Muscle of leg (tissue), 3 donors: ENCODE measurements at regions not wholly inside any gene's neighbourhood (a gene's known extent, or its start where the extent isn't known, plus 50 kb on each side); places are given as distances from the start of the nearest gene placed in this dataset.
"Not testable (repeated sequence)": the region's sequence is repeated elsewhere in the genome, so short reads cannot be mapped to it uniquely, and the experiment has no call there.

Experiments
- DNase-seq: peaks from one replicate; pipeline ENCODE4 v3.0.0; 2013
- H3K27ac ChIP-seq: one replicate; pipeline ENCODE4 v1.5.1; 2013; ENCODE audit warnings: mild to moderate bottlenecking, low read length, control low read depth
- H3K27me3 ChIP-seq: one replicate; pipeline ENCODE4 v1.6.1; 2013; ENCODE audit warnings: low read length; ENCODE audit not compliant: control insufficient read depth, insufficient read depth
- H3K36me3 ChIP-seq: one replicate; pipeline ENCODE4 v1.6.1; 2013; ENCODE audit warnings: low read length; ENCODE audit not compliant: control insufficient read depth, insufficient read depth
- H3K4me1 ChIP-seq: one replicate; pipeline ENCODE4 v1.6.1; 2013; ENCODE audit warnings: low read length; ENCODE audit not compliant: control insufficient read depth, insufficient read depth
- H3K4me3 ChIP-seq: one replicate; pipeline ENCODE4 v1.5.1; 2013; ENCODE audit warnings: low read length, control low read depth
- H3K9me3 ChIP-seq: replicated peaks from 2 replicates; pipeline ENCODE4 v1.6.1; 2013; ENCODE audit warnings: low read depth, low read length; ENCODE audit not compliant: control insufficient read depth
- WGBS: methylation state at CpG from one replicate; pipeline ENCODE4 v1.1.5; 2013; ENCODE audit warnings: missing lambda C conversion rate; ENCODE audit not compliant: insufficient coverage; 5-methylcytosine and 5-hydroxymethylcytosine counted together

GRCh38 chr15:99485992-99486370 is 79.8 kb upstream of the MEF2A start:
- peak overlapping the region; percentile 81 for H3K27ac ChIP-seq
- 20% methylated on average over 9 of the region's 9 CpGs for WGBS
- no peak for DNase-seq
- no peaks in the 10 kb centered on the region for H3K36me3 ChIP-seq
- peaks cover 24% of the 10 kb centered on the region for H3K4me1 ChIP-seq
- peak overlapping the region; percentile 32 for H3K4me3 ChIP-seq
- H3K27me3 ChIP-seq: no peaks in the 10 kb centered on the region
- no peaks in the 10 kb centered on the region for H3K9me3 ChIP-seq

- Histone ChIP-seq H3K4me1 (peaks cover 24% of the 10 kb centered on the region), H3K9me3 (no peaks in the 10 kb centered on the region), H3K4me3 (peak overlapping the region; percentile 32), H3K27ac (peak overlapping the region; percentile 84), H3K36me3 (no peaks in the 10 kb centered on the region), H3K27me3 (no peaks in the 10 kb centered on the region)
- DNase-seq: peak; percentile 89
- 2% methylated on average over 20 of the region's 31 CpGs for WGBS
Observed at GRCh38 chr15:99486371-99487336, 79.1 kb upstream of the MEF2A start.

- 83% methylated on average over 2 of the region's 5 CpGs for WGBS
- DNase-seq: no peak
Observed at GRCh38 chr15:99487337-99487730, 78.5 kb upstream of the MEF2A start.

GRCh38 chr15:99492275-99492674 is 73.5 kb upstream of the MEF2A start:
- H3K36me3 ChIP-seq: no peaks in the 10 kb centered on the region
- no peak overlapping the region for H3K4me3 ChIP-seq
- H3K4me1 ChIP-seq: peaks cover 13% of the 10 kb centered on the region
- H3K9me3 ChIP-seq: no peaks in the 10 kb centered on the region
- DNase-seq: no peak
- no peak overlapping the region for H3K27ac ChIP-seq
- 91% methylated on average over 2 of the region's 6 CpGs for WGBS
- no peaks in the 10 kb centered on the region for H3K27me3 ChIP-seq

More at GRCh38 chr15:99487337-99487730, 78.5 kb upstream of the MEF2A start:
- H3K36me3 ChIP-seq: no peaks in the 10 kb centered on the region
- H3K27ac ChIP-seq: peak overlapping the region; percentile 84
- no peaks in the 10 kb centered on the region for H3K27me3 ChIP-seq
- peaks cover 24% of the 10 kb centered on the region for H3K4me1 ChIP-seq
- no peak overlapping the region for H3K4me3 ChIP-seq
- H3K9me3 ChIP-seq: no peaks in the 10 kb centered on the region

- WGBS: 89% methylated on average over 7 of the region's 10 CpGs
Observed at GRCh38 chr15:99492716-99493115, 73.1 kb upstream of the MEF2A start.

GRCh38 chr15:99493461-99493860 is 72.3 kb upstream of the MEF2A start:
- Histone ChIP-seq H3K27me3 (no peaks in the 10 kb centered on the region), H3K9me3 (peaks cover 3% of the 10 kb centered on the region), H3K4me1 (peaks cover 10% of the 10 kb centered on the region), H3K36me3 (no peaks in the 10 kb centered on the region), H3K27ac (no peak overlapping the region), H3K4me3 (no peak overlapping the region)
- no peak for DNase-seq
- 89% methylated on average over 10 of the region's 11 CpGs for WGBS

More at GRCh38 chr15:99492716-99493115, 73.1 kb upstream of the MEF2A start:
- no peak overlapping the region for H3K4me3 ChIP-seq
- no peaks in the 10 kb centered on the region for H3K36me3 ChIP-seq
- no peak for DNase-seq
- peaks cover 10% of the 10 kb centered on the region for H3K4me1 ChIP-seq
- peaks cover 1% of the 10 kb centered on the region for H3K9me3 ChIP-seq
- H3K27ac ChIP-seq: no peak overlapping the region
- H3K27me3 ChIP-seq: no peaks in the 10 kb centered on the region

GRCh38 chr15:99494536-99495233 is 71.1 kb upstream of the MEF2A start:
- DNase-seq, H3K36me3 ChIP-seq, H3K4me1 ChIP-seq, H3K9me3 ChIP-seq, H3K27ac ChIP-seq, H3K4me3 ChIP-seq, H3K27me3 ChIP-seq: not testable (repeated sequence)
- 92% methylated on average over 36 of the region's 40 CpGs for WGBS

GRCh38 chr15:99495430-99496301 is 70.1 kb upstream of the MEF2A start:
- no peak for DNase-seq
- no peak overlapping the region for H3K4me3 ChIP-seq
- no peaks in the 10 kb centered on the region for H3K36me3 ChIP-seq
- H3K9me3 ChIP-seq: peaks cover 3% of the 10 kb centered on the region
- H3K4me1 ChIP-seq: peaks cover 10% of the 10 kb centered on the region
- H3K27ac ChIP-seq: no peak overlapping the region
- no peaks in the 10 kb centered on the region for H3K27me3 ChIP-seq
- 53% methylated on average over 8 of the region's 13 CpGs for WGBS

- H3K4me1 ChIP-seq: peaks cover 10% of the 10 kb centered on the region
- WGBS: 80% methylated on average over 2 of the region's 9 CpGs
- peaks cover 3% of the 10 kb centered on the region for H3K9me3 ChIP-seq
- no peaks in the 10 kb centered on the region for H3K27me3 ChIP-seq
- DNase-seq: no peak
- H3K27ac ChIP-seq: no peak overlapping the region
- H3K36me3 ChIP-seq: no peaks in the 10 kb centered on the region
- no peak overlapping the region for H3K4me3 ChIP-seq
Observed at GRCh38 chr15:99496302-99496629, 69.5 kb upstream of the MEF2A start.

- WGBS: 100% methylated on average over 3 of the region's 4 CpGs
- Histone ChIP-seq H3K36me3 (no peaks in the 10 kb centered on the region), H3K9me3 (peaks cover 3% of the 10 kb centered on the region), H3K27me3 (peaks cover 4% of the 10 kb centered on the region), H3K4me3 (no peak overlapping the region), H3K4me1 (peaks cover 8% of the 10 kb centered on the region), H3K27ac (no peak overlapping the region)
- DNase-seq: no peak
Observed at GRCh38 chr15:99502182-99502581, 63.6 kb upstream of the MEF2A start.
